Heart left ventricle (tissue), 13 donors: ENCODE measurements at regions not wholly inside any gene's neighbourhood (a gene's known extent, or its start where the extent isn't known, plus 50 kb on each side); places are given as distances from the start of the nearest gene placed in this dataset.
"Not testable (repeated sequence)": the region's sequence is repeated elsewhere in the genome, so short reads cannot be mapped to it uniquely, and the experiment has no call there.

ENCODE experiments used
- POLR2A ChIP-seq, 2 donors: fragments of 450-650 bp; IDR thresholded peaks; one replicate each; pipeline ENCODE4 v1.6.1; 2017; ENCODE audit warnings: antibody characterized with exemption in 2 of 2, mild to moderate bottlenecking in 2 of 2, moderate library complexity in 2 of 2
- TF ChIP-seq, protein P1 (sequence below), 12 donors: fragments of 200-600 bp; sonication (generic) in 4 of 12; IDR thresholded peaks; one replicate each; pipeline versions ENCODE4 v1.5.0 to v1.8.0; 2018 to 2022; ENCODE audit warnings: antibody characterized with exemption in 12 of 12, mild to moderate bottlenecking in 5 of 12
- donor health status: ischemic (EF 13 %, LVEDD 7.1; RV severe dilation, severe dysfunction).
- donor health status: DM: no; HTN: yes; CAD: no.
- donor health status: DM: no; HTN: no; CAD: no.
- donor health status: ischemic (EF 25% LVEDD 6.9; RV normal size, moderate dysfunction).
- donor health status: ischemic (EF 25% LVEDD 5.7; RV mildly dilated, moderate dysfunction).
- donor health status: ischemic (EF 35%, LVEDD 5.7; RV mildly dilated, moderate dysfunction).
- donor health status: nonischemic (EF 11% LVEDD 7.7; RV severe dilation, severe dysfunction).
- donor health status: DM: yes; HTN: yes; CAD: no.
- donor health status: PGD.
- donor health status: ischemic (EF 29% LVEDD 5.4; RV normal size, mild dysfunction).
- donor health status: nonischemic (EF 23%, LVEDD 6.1; RV moderate dilation, normal function).

DNA sequence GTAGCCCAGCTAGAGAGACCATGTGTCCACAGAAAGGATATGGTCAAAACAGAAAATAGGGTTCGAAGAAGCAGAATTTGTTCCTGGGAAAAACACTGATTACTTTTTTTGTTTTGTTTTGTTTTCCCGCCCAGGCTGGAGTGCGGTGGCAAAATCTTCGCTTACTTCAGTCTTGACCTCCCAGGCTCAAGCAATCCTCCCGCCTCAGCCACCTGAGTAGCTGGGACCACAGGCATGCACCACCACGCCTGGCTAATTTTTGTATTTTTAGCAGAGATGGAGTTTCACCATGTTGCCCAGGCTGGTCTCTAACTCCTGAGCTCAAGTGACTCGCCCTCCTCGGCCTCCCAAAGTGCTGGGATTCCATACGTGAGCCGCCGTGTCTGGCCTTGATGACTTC, 99.9 kb upstream of the ZBTB18 start:
- TF ChIP-seq, protein P1, sequence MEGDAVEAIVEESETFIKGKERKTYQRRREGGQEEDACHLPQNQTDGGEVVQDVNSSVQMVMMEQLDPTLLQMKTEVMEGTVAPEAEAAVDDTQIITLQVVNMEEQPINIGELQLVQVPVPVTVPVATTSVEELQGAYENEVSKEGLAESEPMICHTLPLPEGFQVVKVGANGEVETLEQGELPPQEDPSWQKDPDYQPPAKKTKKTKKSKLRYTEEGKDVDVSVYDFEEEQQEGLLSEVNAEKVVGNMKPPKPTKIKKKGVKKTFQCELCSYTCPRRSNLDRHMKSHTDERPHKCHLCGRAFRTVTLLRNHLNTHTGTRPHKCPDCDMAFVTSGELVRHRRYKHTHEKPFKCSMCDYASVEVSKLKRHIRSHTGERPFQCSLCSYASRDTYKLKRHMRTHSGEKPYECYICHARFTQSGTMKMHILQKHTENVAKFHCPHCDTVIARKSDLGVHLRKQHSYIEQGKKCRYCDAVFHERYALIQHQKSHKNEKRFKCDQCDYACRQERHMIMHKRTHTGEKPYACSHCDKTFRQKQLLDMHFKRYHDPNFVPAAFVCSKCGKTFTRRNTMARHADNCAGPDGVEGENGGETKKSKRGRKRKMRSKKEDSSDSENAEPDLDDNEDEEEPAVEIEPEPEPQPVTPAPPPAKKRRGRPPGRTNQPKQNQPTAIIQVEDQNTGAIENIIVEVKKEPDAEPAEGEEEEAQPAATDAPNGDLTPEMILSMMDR (IDR thresholded peaks at IDR 0.05): not testable (repeated sequence)
- not testable (repeated sequence) for TF ChIP-seq POLR2A (IDR thresholded peaks at IDR 0.05)
